Breast epithelium (tissue), 4 donors: ENCODE measurements at regions not wholly inside any gene's neighbourhood (a gene's known extent, or its start where the extent isn't known, plus 50 kb on each side); places are given as distances from the start of the nearest gene placed in this dataset.

Source experiments
- DNase-seq, 2 donors: peaks; one replicate each; pipeline ENCODE4 v3.0.0-alpha.2; 2019; ENCODE audit warnings: low spot score in 2 of 2
- H3K27ac ChIP-seq, 2 donors: fragments of 200-600 bp; sonication (generic) in 1 of 2; one replicate each; pipeline ENCODE4 v1.5.1; 2016 to 2019; ENCODE audit warnings: mild to moderate bottlenecking in 1 of 2
- H3K27me3 ChIP-seq, 2 donors: fragments of 200-600 bp; sonication (generic) in 1 of 2; one replicate each; pipeline versions ENCODE4 v1.5.1 to v1.6.0; 2017 to 2019; ENCODE audit warnings: control low read depth in 1 of 2, mild to moderate bottlenecking in 1 of 2
- H3K36me3 ChIP-seq: fragments of 200-600 bp; one replicate; pipeline ENCODE4 v1.5.1; 2019
- H3K4me1 ChIP-seq, 2 donors: fragments of 200-600 bp; sonication (generic); one replicate each; pipeline ENCODE4 v1.5.1; 2016 to 2019; ENCODE audit warnings: control low read depth in 1 of 2
- H3K4me3 ChIP-seq, 3 donors: fragments of 200-600 bp; sonication (generic); 1 replicate in 2 of 3; 2 replicates in 1 of 3; pipeline ENCODE4 v1.5.1; 2016 to 2019; ENCODE audit warnings: mild to moderate bottlenecking in 3 of 3, moderate library complexity in 2 of 3
- H3K9me3 ChIP-seq, 2 donors: fragments of 200-600 bp; sonication (generic) in 1 of 2; one replicate each; pipeline ENCODE4 v1.5.1; 2016 to 2019; ENCODE audit warnings: control low read depth in 1 of 2
- CTCF ChIP-seq, 3 donors: fragments of 450-650 bp; IDR thresholded peaks; one replicate each; pipeline ENCODE4 v1.5.1; 2016 to 2017; ENCODE audit warnings: antibody characterized with exemption in 3 of 3, mild to moderate bottlenecking in 3 of 3, moderate library complexity in 3 of 3
- POLR2A ChIP-seq: fragments of 450-650 bp; IDR thresholded peaks from one replicate; pipeline ENCODE4 v1.6.1; 2016; ENCODE audit warnings: antibody characterized with exemption, mild to moderate bottlenecking, moderate library complexity
- POLR2AphosphoS5 ChIP-seq, 3 donors: sonication (generic); formaldehyde crosslinking; IDR thresholded peaks; one replicate each; pipeline ENCODE4 v1.6.1; 2017; ENCODE audit warnings: antibody characterized with exemption in 3 of 3
- intact Hi-C: fragments of 100-400 bp; cut with DNase I; formaldehyde crosslinking; loops from one replicate; pipeline ENCODE4 v1.15.1; 2023; ENCODE audit warnings: low total_unique reads

- intact Hi-C loops, result no loop called here
- no peaks in the 10 kb centered on the region for H3K9me3 ChIP-seq
- H3K27me3 ChIP-seq, result no peaks in the 10 kb centered on the region
- TF ChIP-seq POLR2AphosphoS5 (IDR thresholded peaks at IDR 0.05), result no peak
- no peak for TF ChIP-seq POLR2A
- no peak for TF ChIP-seq CTCF (IDR thresholded peaks at IDR 0.05)
- H3K36me3 ChIP-seq, result no peaks in the 10 kb centered on the region
- H3K27ac ChIP-seq, result no peak overlapping the region
- H3K4me3 ChIP-seq, result no peak overlapping the region
- DNase-seq, result no peak
- H3K4me1 ChIP-seq, result no peaks in the 10 kb centered on the region
Measured at GRCh38 chr2:40625849-40626248, 174.0 kb upstream of the SLC8A1 start.

GRCh38 chr2:40628556-40628955, 176.7 kb upstream of the SLC8A1 start:
- Histone ChIP-seq H3K27ac (no peak overlapping the region), H3K4me1 (no peaks in the 10 kb centered on the region), H3K4me3 (no peak overlapping the region), H3K9me3 (no peaks in the 10 kb centered on the region), H3K36me3 (no peaks in the 10 kb centered on the region), H3K27me3 (no peaks in the 10 kb centered on the region)
- TF ChIP-seq POLR2AphosphoS5 (IDR thresholded peaks at IDR 0.05), result no peak
- no peak for TF ChIP-seq POLR2A
- TF ChIP-seq CTCF (IDR thresholded peaks at IDR 0.05), result no peak
- DNase-seq, result no peak
- intact Hi-C loops, result no loop called here

GRCh38 chr2:40629768-40630434, 178.0 kb upstream of the SLC8A1 start:
- no peak for DNase-seq
- Histone ChIP-seq H3K27me3 (no peaks in the 10 kb centered on the region), H3K27ac (no peak overlapping the region), H3K4me3 (no peak overlapping the region), H3K4me1 (no peaks in the 10 kb centered on the region), H3K9me3 (no peaks in the 10 kb centered on the region), H3K36me3 (no peaks in the 10 kb centered on the region)
- TF ChIP-seq CTCF (IDR thresholded peaks at IDR 0.05) (no peak), POLR2AphosphoS5 (IDR thresholded peaks at IDR 0.05) (no peak), POLR2A (no peak)
- intact Hi-C loops, result no loop called here

GRCh38 chr2:40639320-40639719, 187.4 kb upstream of the SLC8A1 start:
- Histone ChIP-seq H3K4me3 (no peak overlapping the region), H3K27ac (no peak overlapping the region), H3K4me1 (no peaks in the 10 kb centered on the region), H3K9me3 (no peaks in the 10 kb centered on the region), H3K27me3 (no peaks in the 10 kb centered on the region), H3K36me3 (no peaks in the 10 kb centered on the region)
- no peak for DNase-seq
- intact Hi-C loops, result no loop called here
- TF ChIP-seq POLR2A (no peak), POLR2AphosphoS5 (IDR thresholded peaks at IDR 0.05) (peak in 1 of 3 donors; percentile 36), CTCF (IDR thresholded peaks at IDR 0.05) (no peak)

GRCh38 chr2:40642237-40642636, 190.3 kb upstream of the SLC8A1 start:
- no peaks in the 10 kb centered on the region for H3K9me3 ChIP-seq
- no peak overlapping the region for H3K27ac ChIP-seq
- no peak overlapping the region for H3K4me3 ChIP-seq
- no peaks in the 10 kb centered on the region for H3K36me3 ChIP-seq
- no peak for DNase-seq
- no peaks in the 10 kb centered on the region for H3K4me1 ChIP-seq
- TF ChIP-seq CTCF (IDR thresholded peaks at IDR 0.05), result no peak
- no peak for TF ChIP-seq POLR2AphosphoS5 (IDR thresholded peaks at IDR 0.05)
- TF ChIP-seq POLR2A, result no peak
- no peaks in the 10 kb centered on the region for H3K27me3 ChIP-seq
- intact Hi-C loops, result no loop called here
